Lower leg skin (tissue), 4 donors: ENCODE measurements at regions not wholly inside any gene's neighbourhood (a gene's known extent, or its start where the extent isn't known, plus 50 kb on each side); places are given as distances from the start of the nearest gene placed in this dataset.
"Not testable (repeated sequence)": the region's sequence is repeated elsewhere in the genome, so short reads cannot be mapped to it uniquely, and the experiment has no call there.

Source experiments
- DNase-seq, 2 donors: peaks; one replicate each; pipeline ENCODE4 v3.0.0-alpha.2; 2019; ENCODE audit warnings: low spot score in 2 of 2
- H3K4me3 ChIP-seq: fragments of 200-600 bp; sonication (generic); 2 replicates; pipeline ENCODE4 v1.5.1; 2017; ENCODE audit warnings: mild to moderate bottlenecking, low read depth; ENCODE audit not compliant: poor library complexity, severe bottlenecking
- CTCF ChIP-seq, 3 donors: fragments of 450-650 bp; IDR thresholded peaks; one replicate each; pipeline ENCODE4 v1.5.1; 2016; ENCODE audit warnings: antibody characterized with exemption in 3 of 3, mild to moderate bottlenecking in 3 of 3, moderate library complexity in 2 of 3
- POLR2A ChIP-seq, 2 donors: fragments of 450-650 bp; IDR thresholded peaks; one replicate each; pipeline ENCODE4 v1.6.1; 2016 to 2017; ENCODE audit warnings: antibody characterized with exemption in 2 of 2, mild to moderate bottlenecking in 1 of 2, moderate library complexity in 1 of 2
- WGBS, 2 donors: methylation state at CpG; one replicate each; pipeline ENCODE4 v1.1.5; 2018; 5-methylcytosine and 5-hydroxymethylcytosine counted together
- intact Hi-C: fragments of 100-400 bp; cut with DNase I; formaldehyde crosslinking; loops from one replicate; pipeline ENCODE4 v1.15.0; 2023; ENCODE audit warnings: low total_unique reads

GRCh38 chr6:94902974-94903628 lies 674.2 kb upstream of the MANEA start:
- H3K4me3 ChIP-seq: no peak overlapping the region
- TF ChIP-seq CTCF (IDR thresholded peaks at IDR 0.05): no peak
- TF ChIP-seq POLR2A (IDR thresholded peaks at IDR 0.05): no peak
- peak in 1 of 2 donors; percentile 49 for DNase-seq
- intact Hi-C loops: no loop called here
- 88 to 92% methylated on average over 1 of the region's 1 CpG for WGBS, 2 donors

GRCh38 chr6:94899191-94899590 lies 678.1 kb upstream of the MANEA start:
- WGBS, 2 donors: 71 to 77% methylated on average over 2 of the region's 2 CpGs
- H3K4me3 ChIP-seq: no peak overlapping the region
- no peak for DNase-seq
- TF ChIP-seq POLR2A (IDR thresholded peaks at IDR 0.05): no peak
- TF ChIP-seq CTCF (IDR thresholded peaks at IDR 0.05): no peak
- intact Hi-C loops: no loop called here

- H3K4me3 ChIP-seq: no peak overlapping the region
- 37 to 39% methylated on average over 3 of the region's 3 CpGs for WGBS, 2 donors
- intact Hi-C loops: no loop called here
- no peak for TF ChIP-seq POLR2A (IDR thresholded peaks at IDR 0.05)
- no peak for TF ChIP-seq CTCF (IDR thresholded peaks at IDR 0.05)
- DNase-seq: no peak
These were observed 683.0 kb upstream of the MANEA start for GRCh38 chr6:94894300-94894699.

- no peak overlapping the region for H3K4me3 ChIP-seq
- no peak for TF ChIP-seq POLR2A (IDR thresholded peaks at IDR 0.05)
- no peak for TF ChIP-seq CTCF (IDR thresholded peaks at IDR 0.05)
- intact Hi-C loops: no loop called here
- 80% methylated on average over 2 of the region's 2 CpGs for WGBS, 2 donors
- no peak for DNase-seq
These were observed 684.0 kb upstream of the MANEA start for GRCh38 chr6:94893327-94893726.

GRCh38 chr6:94873819-94874218 lies 703.5 kb upstream of the MANEA start:
- intact Hi-C loops, DNase-seq, H3K4me3 ChIP-seq: not testable (repeated sequence)
- WGBS, 2 donors: 67 to 81% methylated on average over 5 of the region's 5 CpGs

- WGBS, 2 donors: 50 to 53% methylated on average over 1 of the region's 1 CpG
These were observed 715.2 kb upstream of the MANEA start for GRCh38 chr6:94862112-94862511.

More at GRCh38 chr6:94862112-94862511, 715.2 kb upstream of the MANEA start:
- no peak overlapping the region for H3K4me3 ChIP-seq
- TF ChIP-seq CTCF (IDR thresholded peaks at IDR 0.05) (no peak), POLR2A (IDR thresholded peaks at IDR 0.05) (no peak)
- intact Hi-C loops: no loop called here
- DNase-seq: no peak
